Lung (tissue), 11 donors: ENCODE measurements at regions not wholly inside any gene's neighbourhood (a gene's known extent, or its start where the extent isn't known, plus 50 kb on each side); places are given as distances from the start of the nearest gene placed in this dataset.

ENCODE experiments used
- ATAC-seq: fragments of 200-7000 bp; cut with Tn5 transposase; one replicate; pipeline ENCODE4 v1.9.1; 2020; ENCODE audit warnings: moderate number of reproducible peaks; ENCODE audit not compliant: insufficient read depth, low FRiP score
- DNase-seq, 3 donors: peaks; one replicate each; pipeline ENCODE4 v3.0.0-alpha.2; 2013 to 2017
- H3K27ac ChIP-seq, 2 donors: one replicate each; pipeline ENCODE4 v1.5.1; 2013; ENCODE audit warnings: mild to moderate bottlenecking in 2 of 2, moderate library complexity in 2 of 2, control low read depth in 1 of 2, inconsistent platforms in 1 of 2, low read depth in 1 of 2, low read length in 1 of 2
- H3K27me3 ChIP-seq, 3 donors: one replicate each; pipeline ENCODE4 v1.5.1; 2013; ENCODE audit warnings: low read length in 2 of 3; ENCODE audit not compliant: control insufficient read depth in 3 of 3, insufficient read depth in 3 of 3
- H3K36me3 ChIP-seq, 4 donors: one replicate each; pipeline ENCODE4 v1.5.1; 2013; ENCODE audit warnings: low read length in 4 of 4, mild to moderate bottlenecking in 1 of 4, moderate library complexity in 1 of 4; ENCODE audit not compliant: control insufficient read depth in 4 of 4, insufficient read depth in 4 of 4
- H3K4me1 ChIP-seq, 5 donors: one replicate each; pipeline ENCODE4 v1.5.1; 2013; ENCODE audit warnings: low read length in 5 of 5, mild to moderate bottlenecking in 2 of 5, moderate library complexity in 1 of 5; ENCODE audit not compliant: control insufficient read depth in 5 of 5, insufficient read depth in 5 of 5
- H3K4me3 ChIP-seq: one replicate; pipeline ENCODE4 v1.5.1; 2013; ENCODE audit warnings: mild to moderate bottlenecking, control low read depth, moderate library complexity
- H3K9ac ChIP-seq, 2 donors: one replicate each; pipeline ENCODE4 v1.5.1; 2013; ENCODE audit warnings: low read length in 2 of 2, control low read depth in 1 of 2; ENCODE audit not compliant: insufficient read depth in 1 of 2
- H3K9me3 ChIP-seq, 4 donors: one replicate each; pipeline ENCODE4 v1.5.1; 2013; ENCODE audit warnings: low read length in 3 of 4, mild to moderate bottlenecking in 1 of 4, moderate library complexity in 1 of 4; ENCODE audit not compliant: control insufficient read depth in 4 of 4, insufficient read depth in 3 of 4
- WGBS, 2 donors: extraction: QIAGEN DNeasy Blood & Tissue Kit; methylation state at CpG; one replicate each; pipeline ENCODE4 v1.1.7; 2013; 5-methylcytosine and 5-hydroxymethylcytosine counted together
- TF ChIP-seq, protein P1 (sequence below): IDR thresholded peaks from 2 replicates; pipeline ENCODE4 v1.5.1; 2012; ENCODE audit warnings: mild to moderate bottlenecking; ENCODE audit errors: control extremely low read depth, extremely low read depth
- donor health status: control.
- donor health status: control.
- donor health status: Bipolar disorder and iron deficiency.
- donor health status: healthy.
- donor health status: DM: yes; HTN: yes; CAD: no.

- no peak overlapping the region for H3K9ac ChIP-seq
- ATAC-seq = no peak
- no peak overlapping the region for H3K27ac ChIP-seq
- 56 to 81% methylated on average over 3 of the region's 3 CpGs for WGBS, 2 donors
- H3K9me3 ChIP-seq = peaks cover 0 to 5% (median 0%) of the 10 kb centered on the region in 4 donors
- H3K36me3 ChIP-seq = no peaks in the 10 kb centered on the region
- TF ChIP-seq, protein P1, sequence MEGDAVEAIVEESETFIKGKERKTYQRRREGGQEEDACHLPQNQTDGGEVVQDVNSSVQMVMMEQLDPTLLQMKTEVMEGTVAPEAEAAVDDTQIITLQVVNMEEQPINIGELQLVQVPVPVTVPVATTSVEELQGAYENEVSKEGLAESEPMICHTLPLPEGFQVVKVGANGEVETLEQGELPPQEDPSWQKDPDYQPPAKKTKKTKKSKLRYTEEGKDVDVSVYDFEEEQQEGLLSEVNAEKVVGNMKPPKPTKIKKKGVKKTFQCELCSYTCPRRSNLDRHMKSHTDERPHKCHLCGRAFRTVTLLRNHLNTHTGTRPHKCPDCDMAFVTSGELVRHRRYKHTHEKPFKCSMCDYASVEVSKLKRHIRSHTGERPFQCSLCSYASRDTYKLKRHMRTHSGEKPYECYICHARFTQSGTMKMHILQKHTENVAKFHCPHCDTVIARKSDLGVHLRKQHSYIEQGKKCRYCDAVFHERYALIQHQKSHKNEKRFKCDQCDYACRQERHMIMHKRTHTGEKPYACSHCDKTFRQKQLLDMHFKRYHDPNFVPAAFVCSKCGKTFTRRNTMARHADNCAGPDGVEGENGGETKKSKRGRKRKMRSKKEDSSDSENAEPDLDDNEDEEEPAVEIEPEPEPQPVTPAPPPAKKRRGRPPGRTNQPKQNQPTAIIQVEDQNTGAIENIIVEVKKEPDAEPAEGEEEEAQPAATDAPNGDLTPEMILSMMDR = no peak
- no peaks in the 10 kb centered on the region for H3K4me1 ChIP-seq
- H3K27me3 ChIP-seq = no peaks in the 10 kb centered on the region
- no peak for DNase-seq
- H3K4me3 ChIP-seq = no peak overlapping the region
Observed at GRCh38 chr3:135382621-135383020, 582.9 kb upstream of the PPP2R3A start.

DNA sequence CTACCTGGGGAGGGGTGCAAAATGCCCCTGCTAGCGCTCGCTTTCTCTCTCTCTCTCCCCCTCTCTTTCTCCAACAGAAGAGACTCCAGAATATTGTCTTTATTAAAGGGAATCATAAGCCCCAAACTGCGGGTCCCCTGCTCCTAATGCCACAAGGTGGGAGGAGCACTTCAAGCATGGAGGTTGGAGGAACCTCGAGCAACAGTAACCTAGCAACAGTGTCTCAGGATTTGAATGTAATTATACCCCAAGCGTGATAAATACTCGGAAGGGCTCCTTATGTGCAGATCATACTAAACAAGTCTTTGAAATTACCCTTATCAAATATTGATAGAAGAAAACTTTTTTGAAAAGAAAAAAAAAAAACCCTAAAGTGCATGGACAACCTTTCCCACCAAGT, 582.2 kb upstream of the PPP2R3A start:
- Histone ChIP-seq H3K36me3 (no peaks in the 10 kb centered on the region), H3K4me3 (no peak overlapping the region), H3K27ac (no peak overlapping the region), H3K27me3 (no peaks in the 10 kb centered on the region), H3K4me1 (no peaks in the 10 kb centered on the region), H3K9ac (no peak overlapping the region), H3K9me3 (peaks cover 0 to 5% (median 0%) of the 10 kb centered on the region in 4 donors)
- TF ChIP-seq, protein P1 = no peak
- 68 to 89% methylated on average over 6 of the region's 6 CpGs for WGBS, 2 donors
- ATAC-seq (no peak), DNase-seq (no peak)

DNA sequence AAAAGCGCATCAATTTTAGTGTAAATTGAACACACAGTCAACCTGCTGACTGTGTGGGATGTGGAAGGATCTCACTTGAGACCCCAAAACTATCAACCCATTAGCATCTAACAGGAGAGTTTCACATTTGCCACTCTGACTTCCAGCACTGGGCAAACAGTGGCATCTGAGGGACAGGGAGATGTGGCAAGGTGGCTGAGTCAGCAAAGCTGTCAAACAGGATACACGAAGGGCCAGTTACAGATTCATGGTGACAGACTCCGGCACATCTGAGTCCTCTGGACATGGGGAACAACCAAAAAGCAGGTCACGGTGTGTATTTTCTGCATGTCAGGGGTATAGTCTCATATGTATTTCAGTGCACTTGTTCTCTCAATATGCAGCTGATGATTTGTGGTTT, 573.4 kb upstream of the PPP2R3A start:
- WGBS, 2 donors = 85 to 97% methylated on average over 4 of the region's 4 CpGs
- Histone ChIP-seq H3K9me3 (peaks cover 0 to 10% (median 7%) of the 10 kb centered on the region in 4 donors), H3K36me3 (no peaks in the 10 kb centered on the region), H3K9ac (no peak overlapping the region), H3K27ac (no peak overlapping the region), H3K4me1 (no peaks in the 10 kb centered on the region), H3K4me3 (no peak overlapping the region), H3K27me3 (no peaks in the 10 kb centered on the region)
- ATAC-seq = no peak
- no peak for DNase-seq
- TF ChIP-seq, protein P1 = no peak

- Histone ChIP-seq H3K4me1 (no peaks in the 10 kb centered on the region), H3K27ac (no peak overlapping the region), H3K27me3 (no peaks in the 10 kb centered on the region), H3K4me3 (no peak overlapping the region), H3K9ac (no peak overlapping the region), H3K9me3 (peaks cover 0 to 10% (median 7%) of the 10 kb centered on the region in 4 donors), H3K36me3 (no peaks in the 10 kb centered on the region)
- 68 to 74% methylated on average over 3 of the region's 3 CpGs for WGBS, 2 donors
- TF ChIP-seq, protein P1 = no peak
- DNase-seq (no peak), ATAC-seq (no peak)
Observed at GRCh38 chr3:135393159-135393558, 572.4 kb upstream of the PPP2R3A start.
